Astrocyte (in vitro differentiated cells and primary cell): ENCODE measurements at regions not wholly inside any gene's neighbourhood (a gene's known extent, or its start where the extent isn't known, plus 50 kb on each side); places are given as distances from the start of the nearest gene placed in this dataset.

Experiments used
- CTCF ChIP-seq: IDR thresholded peaks from 2 replicates; pipeline ENCODE4 v1.5.1; 2011; ENCODE audit warnings: low read depth, mild to moderate bottlenecking, inconsistent platforms, low read length, moderate library complexity; ENCODE audit not compliant: insufficient read depth
- EZH2 ChIP-seq: IDR thresholded peaks from 2 replicates; pipeline ENCODE4 v1.6.1; 2012; ENCODE audit warnings: mild to moderate bottlenecking, low read length, inconsistent platforms; ENCODE audit not compliant: insufficient read depth

GRCh38 chr21:38950435-38951094 lies 144.8 kb downstream of the ETS2 start:
- TF ChIP-seq CTCF, result no peak
- TF ChIP-seq EZH2, result no peak
